ENCODE measurements at regions not wholly inside any gene's neighbourhood (a gene's known extent, or its start where the extent isn't known, plus 50 kb on each side); places are given as distances from the start of the nearest gene placed in this dataset.
"Not testable (repeated sequence)": the region's sequence is repeated elsewhere in the genome, so short reads cannot be mapped to it uniquely, and the experiment has no call there.

- DNase-seq, result no peak
Measured at GRCh38 chr6:82511546-82511945, 147.9 kb downstream of the TPBG start.

GRCh38 chr6:82517896-82518295 is 154.3 kb downstream of the TPBG start:
- DNase-seq, result not testable (repeated sequence)

- DNase-seq, result no peak
Measured at GRCh38 chr6:82521369-82521768, 157.8 kb downstream of the TPBG start.

- DNase-seq, result no peak
Measured at GRCh38 chr6:82521861-82522260, 158.2 kb downstream of the TPBG start.

DNA sequence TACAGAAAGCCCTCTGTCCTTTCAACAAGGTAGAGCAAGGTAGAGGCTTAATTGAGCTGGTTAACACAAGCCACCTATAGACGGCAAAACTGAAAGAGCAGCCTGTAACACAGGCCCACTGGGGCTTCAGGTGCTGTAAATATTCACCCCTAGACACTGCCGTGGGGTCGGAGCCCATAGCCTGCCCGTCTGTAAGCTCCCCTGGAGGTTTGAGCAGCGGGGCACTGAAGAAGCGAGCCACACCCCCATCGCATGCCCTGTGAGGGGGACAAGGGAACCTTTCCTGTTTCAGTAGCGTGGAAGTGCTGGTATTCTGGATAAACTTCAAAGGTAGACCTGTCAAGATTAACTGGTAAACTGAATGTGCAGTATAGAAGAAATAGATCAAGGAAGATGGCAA is 160.4 kb downstream of the TPBG start:
- DNase-seq, result no peak

DNA sequence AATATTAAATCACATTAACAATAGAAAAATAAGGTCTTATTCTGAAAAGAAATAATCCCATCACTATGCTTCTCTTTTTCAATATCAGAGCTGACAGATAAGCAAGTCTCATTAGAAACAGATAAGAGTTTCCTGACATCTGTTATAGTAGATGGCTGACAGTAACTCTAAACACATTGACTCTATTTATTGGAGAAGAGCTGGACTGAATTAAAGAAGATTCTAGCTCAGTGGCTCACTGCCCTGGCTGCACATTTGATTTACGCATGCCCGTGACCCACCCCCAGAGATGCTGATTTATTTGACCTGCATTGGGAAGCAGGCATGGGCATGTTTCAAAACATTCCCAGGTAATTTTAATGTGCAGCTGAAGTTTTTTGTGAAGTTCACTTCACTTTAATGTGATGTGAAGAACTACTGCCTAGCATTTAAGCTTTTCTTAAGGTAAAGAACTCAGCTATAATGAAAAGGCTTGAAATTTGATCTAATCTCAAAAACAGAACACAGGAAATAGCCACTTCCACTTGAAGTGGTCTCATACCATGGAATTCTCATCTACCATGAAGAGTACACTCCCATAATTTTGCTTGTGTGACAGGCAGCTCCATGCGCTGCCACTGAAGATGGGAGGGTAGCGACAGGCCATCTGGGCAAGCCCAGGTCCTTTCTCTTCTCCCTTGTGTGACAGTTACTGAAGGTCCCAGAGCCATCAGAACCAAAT is 162.3 kb downstream of the TPBG start:
- no peak for DNase-seq

- not testable (repeated sequence) for DNase-seq
Measured at GRCh38 chr6:82529960-82530460, 166.4 kb downstream of the TPBG start.

DNA sequence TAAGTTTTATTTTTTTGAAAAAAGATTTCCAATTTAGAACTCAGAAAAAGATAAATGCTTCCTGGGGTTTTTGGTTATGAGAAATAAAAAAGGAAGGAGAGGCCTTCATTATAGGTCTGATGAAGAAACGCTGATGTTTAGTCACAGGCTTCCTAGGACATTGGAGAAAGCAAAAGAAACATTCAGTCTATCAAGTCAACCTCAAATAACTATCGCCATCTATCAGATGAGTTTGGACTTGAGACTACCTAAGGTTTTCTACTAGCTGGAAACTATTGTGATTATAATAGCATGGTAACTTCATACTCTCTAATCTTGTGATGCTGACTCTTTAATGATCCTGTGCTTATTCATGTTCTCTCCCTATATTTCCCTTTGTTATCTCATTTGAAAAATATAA is 171.3 kb downstream of the TPBG start:
- no peak for DNase-seq

- DNase-seq, result not testable (repeated sequence)
Measured at GRCh38 chr6:82549480-82549879, 185.9 kb downstream of the TPBG start.

DNA sequence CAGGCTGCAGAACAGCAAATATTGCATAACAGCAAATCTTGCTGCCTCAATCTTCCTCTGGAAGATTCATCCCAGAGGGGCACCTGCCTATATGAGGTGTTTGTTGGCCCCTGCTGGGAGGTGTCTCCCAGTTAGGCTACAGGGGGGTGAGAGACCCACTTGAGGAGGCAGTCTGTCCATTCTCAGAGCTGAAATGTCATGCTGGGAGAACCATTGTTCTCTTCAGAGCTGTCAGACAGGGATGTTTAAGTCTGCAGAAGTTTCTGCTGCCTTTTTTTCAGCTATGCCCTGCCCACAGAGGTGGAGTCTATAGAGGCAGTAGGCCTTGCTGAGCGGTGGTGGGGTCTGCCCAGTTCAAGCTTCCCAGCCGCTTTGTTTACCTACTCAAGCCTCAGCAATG is 187.7 kb downstream of the TPBG start:
- DNase-seq, result not testable (repeated sequence)

- DNase-seq, result no peak
Measured at GRCh38 chr6:82551831-82552230, 188.2 kb downstream of the TPBG start.

GRCh38 chr6:82553863-82554531 is 190.4 kb downstream of the TPBG start:
- no peak for DNase-seq

DNA sequence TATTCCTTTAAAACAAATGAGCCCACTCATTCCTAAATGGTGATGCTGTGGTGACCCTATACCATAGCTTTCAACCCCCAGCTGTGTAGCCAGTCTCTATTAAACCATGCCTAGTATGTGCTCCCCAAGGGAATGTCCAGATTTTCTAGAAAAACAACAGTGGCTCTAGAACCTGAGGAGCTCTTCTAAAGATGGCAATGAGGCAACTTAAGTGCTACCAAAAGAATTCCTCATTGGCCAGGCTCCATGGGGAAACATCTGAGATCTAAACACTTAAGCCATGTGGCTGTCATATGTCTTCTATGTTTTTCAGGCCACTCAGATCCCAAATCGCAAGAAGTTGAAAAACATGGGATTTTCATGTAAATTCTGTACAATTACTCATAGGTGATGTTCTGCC is 191.0 kb downstream of the TPBG start:
- DNase-seq, result no peak

DNA sequence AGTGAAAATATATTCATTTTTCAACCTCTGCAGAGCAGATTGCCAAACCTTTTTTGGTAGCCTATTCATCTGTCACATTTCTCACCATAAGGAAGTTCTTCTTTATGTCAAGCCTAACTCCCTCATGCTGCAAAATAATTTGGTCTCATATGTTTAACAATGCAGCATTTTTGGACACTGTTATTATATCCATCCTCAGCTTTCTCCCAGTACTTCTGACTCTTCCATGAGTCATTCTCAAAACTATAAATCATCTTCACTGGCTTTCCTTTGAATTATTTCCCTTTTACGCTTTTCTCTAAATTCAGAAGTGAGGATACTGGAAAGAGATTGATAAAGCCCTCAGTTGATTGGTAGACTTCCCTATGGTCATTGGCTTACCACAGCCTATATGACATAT is 192.2 kb downstream of the TPBG start:
- DNase-seq, result no peak

- DNase-seq, result not testable (repeated sequence)
Measured at GRCh38 chr6:82558531-82558930, 194.9 kb downstream of the TPBG start.

GRCh38 chr6:82567621-82568020 is 204.0 kb downstream of the TPBG start:
- DNase-seq, result no peak

GRCh38 chr6:82568290-82568993 is 204.8 kb downstream of the TPBG start:
- no peak for DNase-seq

GRCh38 chr6:82569022-82569421 is 205.4 kb downstream of the TPBG start:
- DNase-seq, result no peak

GRCh38 chr6:82570083-82570482 is 206.5 kb downstream of the TPBG start:
- DNase-seq, result no peak

DNA sequence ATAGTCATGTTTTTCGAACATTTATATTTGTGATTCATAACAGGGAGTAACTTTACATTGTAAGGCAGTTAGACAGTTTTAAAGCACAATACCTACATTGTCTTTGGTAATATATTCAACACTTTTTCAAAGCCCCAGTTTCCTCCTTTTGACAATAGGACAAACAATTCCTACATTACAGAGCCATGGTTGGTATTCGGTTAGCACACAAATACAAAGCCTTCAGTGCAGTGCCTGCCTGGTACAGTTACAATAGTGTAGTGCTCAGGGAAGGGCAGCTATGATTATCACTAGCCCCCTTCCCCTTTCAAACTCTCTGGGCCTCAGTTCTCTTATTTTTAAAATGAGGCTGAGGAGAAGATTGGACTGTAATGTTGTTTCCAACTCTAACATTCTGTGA is 207.8 kb downstream of the TPBG start:
- DNase-seq, result no peak

DNA sequence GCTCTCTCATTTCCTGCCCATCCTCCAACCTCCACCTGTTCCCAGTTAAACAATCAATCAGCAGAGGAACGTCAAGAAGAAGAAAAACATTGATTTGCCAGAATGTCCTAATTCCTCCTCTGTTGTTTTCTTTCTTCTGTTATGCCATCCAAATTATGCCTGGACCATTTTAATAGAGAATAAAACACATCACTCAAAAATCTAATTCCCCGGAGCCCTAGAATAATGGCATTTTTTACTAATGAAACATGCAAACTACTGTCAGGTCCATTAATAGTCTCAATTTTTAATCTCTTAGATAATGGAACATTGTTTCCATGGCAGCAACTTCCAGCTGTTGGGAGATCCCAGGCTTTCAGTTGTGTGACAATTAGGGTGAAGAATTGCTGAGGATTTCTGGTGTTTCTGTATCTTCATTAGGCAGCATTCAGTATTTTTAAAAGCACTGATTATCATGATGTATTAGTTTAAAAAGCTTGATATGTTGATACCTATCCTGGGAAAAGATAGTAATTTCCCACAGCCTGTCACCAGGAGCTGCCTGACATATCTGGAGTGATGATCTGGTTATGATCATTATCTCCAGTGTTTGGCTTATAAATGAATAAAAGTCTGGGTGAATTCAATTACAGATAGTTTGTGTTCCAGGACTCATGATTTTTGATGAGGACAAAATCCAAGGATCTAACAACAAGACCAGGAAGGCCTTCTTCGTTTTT is 209.8 kb downstream of the TPBG start:
- no peak for DNase-seq

DNA sequence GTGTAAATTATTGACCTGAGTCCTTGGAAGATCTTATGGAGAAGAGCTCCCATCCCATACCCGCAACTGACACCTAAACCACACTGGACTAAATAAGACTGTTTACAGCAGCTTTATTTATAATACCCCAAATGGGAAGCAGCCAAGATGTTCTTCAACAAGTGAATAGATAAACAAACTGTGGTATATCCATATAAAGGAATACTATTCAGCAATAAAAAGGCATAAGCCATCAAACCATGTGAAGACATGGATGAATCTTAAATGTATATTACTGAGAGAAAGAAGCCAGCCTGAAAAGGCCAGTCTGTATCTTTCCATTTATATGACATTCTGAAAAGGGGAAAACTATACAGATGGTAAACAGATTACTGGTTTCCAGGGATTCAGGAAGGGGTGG is 212.7 kb downstream of the TPBG start:
- DNase-seq, result no peak

DNA sequence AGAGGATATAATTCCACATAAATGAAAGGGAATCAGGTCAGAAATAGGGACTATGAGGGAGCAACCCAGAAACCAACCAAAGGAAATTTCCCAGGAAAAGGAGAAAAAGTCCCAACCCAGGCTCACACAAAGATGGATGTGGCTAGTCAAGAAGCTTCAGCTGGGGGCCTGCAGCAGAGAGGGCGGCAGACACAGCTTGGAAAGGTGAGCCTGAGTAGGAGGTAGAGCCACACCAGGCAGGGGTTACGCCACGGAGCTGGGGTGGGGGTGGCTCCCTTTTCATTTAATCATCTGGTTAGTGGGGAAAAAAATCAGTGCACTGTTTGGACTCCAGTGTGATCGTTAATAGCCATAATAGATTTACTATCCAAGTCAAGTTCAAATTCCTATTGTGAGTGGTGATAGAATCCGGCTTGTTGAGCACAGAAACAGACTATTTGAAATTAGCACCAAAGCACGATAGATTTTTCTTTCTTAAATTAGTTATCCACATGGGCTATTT is 220.6 kb downstream of the TPBG start:
- no peak for DNase-seq

All from activated CD4-positive, alpha-beta T cell treated with anti-CD3 and anti-CD28 coated beads, Interleukin-2, Interleukin-6, amounts not matched to agents 100 ng/mL and 50 ng/mL, durations not matched to agents 16 hours and 8 hours (primary cell).